ENCODE measurements at regions not wholly inside any gene's neighbourhood (a gene's known extent, or its start where the extent isn't known, plus 50 kb on each side); places are given as distances from the start of the nearest gene placed in this dataset.

DNA sequence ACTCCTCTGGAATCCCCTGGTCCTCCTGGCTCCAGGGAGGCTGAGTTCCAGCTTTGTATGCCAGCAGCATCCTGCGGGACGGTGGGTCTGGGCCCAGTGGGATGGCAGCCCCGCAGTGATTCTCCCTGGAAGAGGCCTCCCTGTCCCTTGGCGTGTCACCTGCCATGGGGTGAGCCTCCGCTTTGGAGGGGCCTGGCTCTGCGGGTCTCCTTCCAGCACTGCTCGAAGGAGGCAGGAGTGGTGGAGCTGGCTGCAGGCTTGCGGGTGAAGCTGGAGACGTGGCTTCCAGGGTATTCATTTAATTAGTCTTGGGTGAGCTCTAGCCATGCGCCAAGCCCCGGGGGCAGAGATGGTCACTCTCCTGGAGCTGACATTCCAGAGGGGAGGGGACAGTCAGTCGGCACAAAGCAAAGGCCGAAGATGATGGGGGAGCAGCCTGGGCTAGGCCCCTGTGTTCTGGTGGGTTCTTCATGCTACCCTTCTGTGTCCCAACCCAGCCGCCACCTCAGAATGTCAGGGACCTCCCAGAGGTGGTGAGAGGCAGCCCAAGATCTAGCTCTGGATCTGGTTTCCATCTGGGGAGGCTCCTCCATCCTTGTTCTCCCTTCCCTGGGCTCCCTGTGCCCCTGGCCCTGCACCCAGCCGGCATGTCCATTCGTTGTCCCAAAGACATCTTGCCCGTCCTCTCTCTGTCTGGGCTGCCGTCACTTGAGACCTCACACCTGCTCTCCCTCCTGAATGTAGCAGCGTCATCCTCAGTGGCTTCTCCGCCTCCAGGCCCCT is 1332.5 kb downstream of the BRD1 start:
- TF ChIP-seq SPI1 (IDR thresholded peaks at IDR 0.05; ENCODE audit: low read depth, low read length): no peak
- no peak for TF ChIP-seq POU2F2 (IDR thresholded peaks at IDR 0.05; ENCODE audit: low read depth, low read length)
- TF ChIP-seq POLR2A (IDR thresholded peaks at IDR 0.05; ENCODE audit: low read depth, low read length): no peak
- no peak for TF ChIP-seq POLR2AphosphoS5 (IDR thresholded peaks at IDR 0.05; ENCODE audit: low read depth, low read length)
- TF ChIP-seq PAX5 (IDR thresholded peaks at IDR 0.05; ENCODE audit: insufficient read depth, low read length, severe bottlenecking): no peak
- no peak for TF ChIP-seq TAF1 (IDR thresholded peaks at IDR 0.05; ENCODE audit: low read depth, low read length)
- FAIRE-seq (no peak), DNase-seq (ENCODE audit: insufficient read length, low spot score) (no peak)

DNA sequence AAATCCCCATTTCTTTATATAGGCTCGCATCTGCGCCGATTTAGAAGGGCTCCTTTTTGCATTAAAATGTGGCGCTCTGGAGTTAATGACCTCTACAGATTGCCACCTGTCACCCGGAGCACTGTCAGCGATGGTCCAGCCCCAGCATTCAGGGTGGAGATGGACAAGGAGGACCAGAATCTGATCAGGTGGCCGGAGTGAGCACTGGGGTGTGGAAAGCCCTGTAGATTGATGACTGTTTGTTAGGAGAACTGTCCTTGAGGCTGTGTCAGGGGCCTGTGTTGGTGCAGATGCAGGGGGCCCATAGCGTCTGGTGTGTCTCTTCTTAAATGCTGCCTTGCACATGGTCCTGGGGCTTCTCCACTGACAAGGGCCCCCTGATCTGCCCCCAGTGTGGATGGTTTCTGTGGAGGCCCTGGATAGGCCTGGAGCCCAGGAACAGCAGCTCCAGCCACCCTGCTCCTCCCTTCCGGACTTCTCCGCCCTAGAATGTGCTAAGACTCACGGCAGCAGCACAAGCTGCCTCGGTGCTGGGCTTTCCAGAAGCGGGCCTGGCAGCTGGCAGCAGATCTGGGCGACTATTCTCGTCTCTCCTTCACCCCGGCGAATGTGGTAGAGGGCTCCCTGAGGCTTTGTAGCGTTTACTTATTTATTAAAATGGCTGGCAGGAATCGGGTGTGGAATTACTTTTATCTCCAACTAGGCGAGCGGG is 1333.3 kb downstream of the BRD1 start:
- no peak for DNase-seq (ENCODE audit: insufficient read length, low spot score)
- TF ChIP-seq POU2F2 (IDR thresholded peaks at IDR 0.05; ENCODE audit: low read depth, low read length) (no peak), POLR2A (IDR thresholded peaks at IDR 0.05; ENCODE audit: low read depth, low read length) (no peak)
- no peak for FAIRE-seq

DNA sequence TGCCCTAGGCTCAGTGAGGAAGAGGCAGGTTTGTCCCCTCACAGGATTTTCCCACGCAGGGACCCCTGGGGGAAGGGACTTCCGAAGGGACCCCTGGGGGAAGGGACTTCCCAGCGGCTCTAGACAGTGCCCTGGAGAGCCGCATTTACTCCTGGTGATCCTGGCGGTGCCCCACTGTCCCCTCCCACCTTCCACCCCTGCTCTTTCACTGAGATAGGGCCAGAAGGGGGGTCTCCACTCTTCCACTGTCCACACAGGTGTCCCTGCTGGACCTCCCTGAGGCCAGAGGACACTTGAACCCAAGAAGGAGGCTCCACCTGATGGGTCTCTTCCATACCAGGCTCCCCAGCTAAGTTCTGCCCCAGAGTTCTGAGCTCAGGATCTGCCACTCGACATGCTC is 1333.9 kb downstream of the BRD1 start:
- FAIRE-seq: no peak

DNA sequence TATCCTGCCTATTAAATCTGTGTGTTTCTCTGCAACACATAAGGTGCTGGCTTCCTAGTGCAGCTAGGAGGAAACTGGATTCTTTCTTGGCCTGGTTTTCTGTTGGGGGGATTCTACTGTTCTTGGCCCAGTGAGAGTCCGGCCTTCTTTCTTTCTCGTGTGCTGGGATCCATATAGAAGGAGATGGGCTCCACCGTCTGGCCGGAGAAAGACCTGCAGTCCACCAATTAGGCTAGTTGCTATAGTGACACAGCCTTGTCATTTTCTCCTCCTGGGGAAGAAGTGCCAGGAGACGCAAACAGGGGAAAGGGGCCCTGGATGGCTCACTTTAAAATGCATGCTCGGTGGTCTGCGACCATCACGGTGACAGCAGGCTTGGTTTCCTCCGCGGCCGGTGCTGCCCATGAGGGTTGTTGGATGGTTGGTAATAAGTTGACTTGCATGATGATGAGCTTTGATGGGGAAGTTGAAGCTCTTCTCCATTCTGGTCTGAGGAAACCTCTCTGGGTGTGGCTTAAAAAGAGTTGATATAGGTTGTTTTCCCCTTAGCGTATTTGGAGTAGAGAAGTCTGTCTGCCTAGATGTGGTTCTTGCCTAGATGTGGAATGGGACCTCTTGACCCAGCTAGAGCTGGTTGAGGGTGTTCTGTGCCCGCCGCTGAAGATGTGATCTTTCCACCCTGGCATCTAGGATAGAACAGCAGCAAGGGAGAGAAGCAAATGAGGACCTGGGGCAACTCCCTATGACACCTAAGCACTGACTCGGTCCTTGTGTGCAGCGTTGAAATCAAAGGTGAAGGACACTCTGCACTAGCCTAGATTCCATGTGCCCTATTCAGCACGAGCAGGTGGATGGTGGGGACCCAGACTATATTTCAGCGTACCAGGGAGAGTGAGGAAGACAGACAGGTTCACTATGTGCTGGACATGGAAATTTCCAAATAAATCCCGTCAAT is 1335.0 kb downstream of the BRD1 start:
- TF ChIP-seq SPI1 (IDR thresholded peaks at IDR 0.05; ENCODE audit: low read depth, low read length) (no peak), POU2F2 (IDR thresholded peaks at IDR 0.05; ENCODE audit: low read depth, low read length) (no peak), POLR2AphosphoS5 (IDR thresholded peaks at IDR 0.05; ENCODE audit: low read depth, low read length) (no peak), TAF1 (IDR thresholded peaks at IDR 0.05; ENCODE audit: low read depth, low read length) (no peak), POLR2A (IDR thresholded peaks at IDR 0.05; ENCODE audit: low read depth, low read length) (no peak), PAX5 (IDR thresholded peaks at IDR 0.05; ENCODE audit: insufficient read depth, low read length, severe bottlenecking) (no peak)
- DNase-seq (ENCODE audit: insufficient read length, low spot score): peak; percentile 71
- peak; percentile 47 for FAIRE-seq

More for the DNA sequence above, 1333.9 kb downstream of the BRD1 start:
- TF ChIP-seq POLR2AphosphoS5 (IDR thresholded peaks at IDR 0.05; ENCODE audit: low read depth, low read length) (no peak), POU2F2 (IDR thresholded peaks at IDR 0.05; ENCODE audit: low read depth, low read length) (no peak), PAX5 (IDR thresholded peaks at IDR 0.05; ENCODE audit: insufficient read depth, low read length, severe bottlenecking) (no peak), SPI1 (IDR thresholded peaks at IDR 0.05; ENCODE audit: low read depth, low read length) (no peak), TAF1 (IDR thresholded peaks at IDR 0.05; ENCODE audit: low read depth, low read length) (no peak), POLR2A (IDR thresholded peaks at IDR 0.05; ENCODE audit: low read depth, low read length) (no peak)
- no peak for DNase-seq (ENCODE audit: insufficient read length, low spot score)

DNA sequence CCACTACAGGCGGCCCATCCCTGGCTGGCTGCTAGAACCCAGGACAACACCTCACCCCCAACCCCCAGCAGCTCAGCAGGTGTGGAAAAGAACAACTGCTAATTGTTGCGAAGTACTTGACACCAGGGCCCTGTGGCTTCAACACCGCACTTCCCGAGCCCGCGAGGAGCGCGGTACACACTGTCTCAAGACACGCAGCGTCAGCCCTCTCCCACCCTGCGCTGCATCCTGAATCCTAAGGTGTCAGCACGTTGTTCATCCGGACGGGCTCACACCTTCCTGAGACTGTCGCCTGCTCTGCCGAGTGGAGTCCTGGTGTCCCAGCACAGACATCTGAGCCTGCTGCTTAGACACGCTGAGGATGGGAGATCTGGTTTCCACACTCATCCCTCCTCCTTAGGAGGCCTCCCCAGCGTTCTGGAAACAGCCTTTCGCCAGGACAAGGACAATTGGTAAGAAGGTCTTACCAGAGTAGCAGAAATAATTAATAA is 1336.2 kb downstream of the BRD1 start:
- no peak for DNase-seq (ENCODE audit: insufficient read length, low spot score)
- FAIRE-seq: no peak
- TF ChIP-seq POU2F2 (IDR thresholded peaks at IDR 0.05; ENCODE audit: low read depth, low read length) (no peak), TAF1 (IDR thresholded peaks at IDR 0.05; ENCODE audit: low read depth, low read length) (no peak), POLR2A (IDR thresholded peaks at IDR 0.05; ENCODE audit: low read depth, low read length) (no peak), POLR2AphosphoS5 (IDR thresholded peaks at IDR 0.05; ENCODE audit: low read depth, low read length) (no peak), SPI1 (IDR thresholded peaks at IDR 0.05; ENCODE audit: low read depth, low read length) (no peak)

DNA sequence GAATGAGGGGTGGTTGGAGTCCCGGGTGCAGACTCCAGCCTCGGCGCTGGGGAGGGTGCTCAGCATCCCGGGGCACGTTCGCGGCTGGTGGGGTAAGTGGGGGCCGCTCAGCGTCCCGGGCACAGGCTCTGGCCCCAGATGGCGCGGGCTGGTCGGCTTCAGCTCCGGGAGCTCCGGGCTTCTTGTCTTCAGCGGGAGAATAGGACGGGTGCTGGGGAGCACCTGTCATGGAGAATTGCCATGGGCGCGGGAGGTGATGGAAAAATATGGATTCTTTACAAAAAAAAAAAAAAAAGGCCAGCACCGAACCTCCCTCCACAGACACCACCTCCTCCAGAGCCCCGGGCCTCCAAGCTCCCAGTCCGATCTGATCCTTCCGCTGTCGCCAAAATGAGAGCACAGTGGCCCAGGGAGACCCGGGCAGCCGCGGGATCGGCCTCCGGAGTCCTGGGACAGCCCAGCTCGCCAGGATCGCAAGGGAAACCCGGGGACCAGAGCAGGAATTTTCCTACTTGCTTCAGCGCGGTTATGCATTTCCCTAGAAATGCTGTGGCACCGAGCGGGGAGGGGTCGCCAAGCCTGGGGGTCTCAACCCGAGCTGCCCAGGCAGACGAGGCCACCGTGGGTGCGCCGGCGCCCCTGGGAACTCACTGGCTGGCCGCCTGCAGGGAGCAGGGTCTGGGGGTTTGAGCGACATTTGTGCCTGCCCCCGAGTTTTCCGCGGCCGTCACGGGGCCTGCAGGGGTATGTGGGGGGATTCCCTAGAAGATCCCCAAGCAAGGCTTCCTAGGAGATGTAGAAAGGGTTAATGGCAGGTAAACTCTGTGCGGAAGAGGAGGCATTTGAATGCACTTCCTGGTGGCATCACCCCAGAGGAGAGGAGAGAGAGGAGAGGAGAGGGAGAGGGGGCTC is 1336.9 kb downstream of the BRD1 start:
- no peak for DNase-seq (ENCODE audit: insufficient read length, low spot score)
- TF ChIP-seq PAX5 (IDR thresholded peaks at IDR 0.05; ENCODE audit: insufficient read depth, low read length, severe bottlenecking) (no peak), POLR2A (IDR thresholded peaks at IDR 0.05; ENCODE audit: low read depth, low read length) (no peak), SPI1 (IDR thresholded peaks at IDR 0.05; ENCODE audit: low read depth, low read length) (no peak), TAF1 (IDR thresholded peaks at IDR 0.05; ENCODE audit: low read depth, low read length) (no peak), POLR2AphosphoS5 (IDR thresholded peaks at IDR 0.05; ENCODE audit: low read depth, low read length) (no peak), POU2F2 (IDR thresholded peaks at IDR 0.05; ENCODE audit: low read depth, low read length) (no peak)
- no peak for FAIRE-seq

DNA sequence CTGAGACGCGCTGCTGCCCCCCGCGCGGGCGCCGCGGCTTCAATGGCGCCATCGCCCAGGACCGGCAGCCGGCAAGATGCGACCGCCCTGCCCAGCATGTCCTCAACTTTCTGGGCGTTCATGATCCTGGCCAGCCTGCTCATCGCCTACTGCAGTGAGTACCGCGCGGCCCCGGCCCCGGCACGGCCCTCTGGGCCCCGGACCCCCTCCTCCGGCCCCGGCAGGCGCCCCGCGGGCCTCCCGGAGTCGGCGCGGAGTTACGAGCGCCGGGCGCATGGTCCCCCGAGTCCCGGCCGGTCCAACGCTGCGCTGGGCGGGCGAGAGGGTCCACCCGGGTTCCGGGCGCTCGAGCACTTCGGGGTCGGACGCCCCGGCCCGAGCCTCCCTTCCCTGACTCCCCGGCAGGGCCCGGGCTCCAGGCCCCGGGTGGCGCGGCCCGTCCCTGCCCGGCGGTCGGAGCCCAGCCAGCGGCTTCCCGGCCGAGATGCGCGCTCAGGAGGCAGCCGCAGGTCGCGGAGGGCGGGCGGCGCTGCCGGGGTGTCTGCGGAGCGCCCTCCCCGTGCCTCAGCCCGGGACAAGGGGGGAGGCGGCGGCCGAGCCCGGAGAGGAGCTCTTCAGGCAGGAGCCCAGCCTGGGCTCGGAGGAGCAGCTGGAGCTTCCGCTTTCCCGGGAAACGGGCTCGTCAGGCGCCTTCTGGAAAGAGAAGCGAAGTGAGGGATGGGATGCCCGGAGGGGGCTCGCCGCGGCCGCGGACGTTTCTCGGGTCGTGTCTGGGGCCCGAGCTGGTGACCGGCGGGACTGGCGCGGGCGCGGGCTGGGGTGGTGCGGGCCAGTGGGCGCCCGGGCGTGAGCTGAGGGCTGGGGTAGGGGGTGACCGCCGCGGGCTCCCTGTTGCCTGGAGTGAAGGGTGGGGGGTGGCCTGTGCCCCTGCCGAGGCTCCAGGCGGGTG is 1337.8 kb downstream of the BRD1 start:
- FAIRE-seq (no peak), DNase-seq (ENCODE audit: insufficient read length, low spot score) (no peak)
- TF ChIP-seq TAF1 (IDR thresholded peaks at IDR 0.05; ENCODE audit: low read depth, low read length) (no peak), POLR2AphosphoS5 (IDR thresholded peaks at IDR 0.05; ENCODE audit: low read depth, low read length) (no peak), POLR2A (IDR thresholded peaks at IDR 0.05; ENCODE audit: low read depth, low read length) (no peak), SPI1 (IDR thresholded peaks at IDR 0.05; ENCODE audit: low read depth, low read length) (no peak)

Data from GM12891 (cell line).